Ectodermal cell (in vitro differentiated cells): ENCODE measurements at regions not wholly inside any gene's neighbourhood (a gene's known extent, or its start where the extent isn't known, plus 50 kb on each side); places are given as distances from the start of the nearest gene placed in this dataset.
"Not testable (repeated sequence)": the region's sequence is repeated elsewhere in the genome, so short reads cannot be mapped to it uniquely, and the experiment has no call there.

Experiments used
- H3K27ac ChIP-seq: 2 replicates; pipeline ENCODE4 v1.7.0; 2013; ENCODE audit warnings: mild to moderate bottlenecking, low read depth, low read length; ENCODE audit not compliant: insufficient read depth, poor library complexity, severe bottlenecking
- H3K27me3 ChIP-seq: 2 replicates; pipeline ENCODE4 v1.7.0; 2013; ENCODE audit warnings: mild to moderate bottlenecking, low read length; ENCODE audit not compliant: insufficient read depth, control insufficient read depth, poor library complexity, severe bottlenecking
- H3K36me3 ChIP-seq: one replicate; pipeline ENCODE4 v1.7.0; 2013; ENCODE audit warnings: low read length; ENCODE audit not compliant: control insufficient read depth, insufficient read depth
- H3K4me1 ChIP-seq: one replicate; pipeline ENCODE4 v1.7.0; 2013; ENCODE audit warnings: low read length; ENCODE audit not compliant: control insufficient read depth, insufficient read depth
- H3K4me3 ChIP-seq: 2 replicates; pipeline ENCODE4 v1.7.0; 2013; ENCODE audit warnings: low read depth, low read length, control low read depth; ENCODE audit not compliant: insufficient read depth
- H3K9me3 ChIP-seq: 2 replicates; pipeline ENCODE4 v1.7.0; 2013; ENCODE audit warnings: mild to moderate bottlenecking, low read length, moderate library complexity; ENCODE audit not compliant: control insufficient read depth
- WGBS, 2 experiments: methylation state at CpG; one replicate each; pipeline ENCODE4 v1.1.7; 2013; ENCODE audit warnings: missing lambda C conversion rate in 2 of 2; 5-methylcytosine and 5-hydroxymethylcytosine counted together

GRCh38 chr20:29427201-29428060, 1830.0 kb upstream of the DEFB115 start:
- 89% methylated on average over 38 of the region's 38 CpGs for WGBS, 2 experiments
- H3K27me3 ChIP-seq = no peaks in the 10 kb centered on the region

GRCh38 chr20:29430531-29430930, 1826.9 kb upstream of the DEFB115 start:
- Histone ChIP-seq H3K27ac (no peak overlapping the region), H3K9me3 (peaks cover 2% of the 10 kb centered on the region), H3K4me1 (no peaks in the 10 kb centered on the region), H3K36me3 (no peaks in the 10 kb centered on the region), H3K27me3 (no peaks in the 10 kb centered on the region), H3K4me3 (no peak overlapping the region)
- WGBS, 2 experiments = 89 to 90% methylated on average over 43 of the region's 43 CpGs

More at GRCh38 chr20:29427201-29428060, 1830.0 kb upstream of the DEFB115 start:
- Histone ChIP-seq H3K4me1 (no peaks in the 10 kb centered on the region), H3K27ac (no peak overlapping the region), H3K36me3 (no peaks in the 10 kb centered on the region), H3K4me3 (no peak overlapping the region), H3K9me3 (peaks cover 5% of the 10 kb centered on the region)

- H3K4me1 ChIP-seq, H3K9me3 ChIP-seq, H3K27ac ChIP-seq, H3K4me3 ChIP-seq, H3K36me3 ChIP-seq, H3K27me3 ChIP-seq: not testable (repeated sequence)
- WGBS, 2 experiments = 73 to 75% methylated on average over 3 of the region's 3 CpGs
Measured at GRCh38 chr20:29440721-29441120, 1816.7 kb upstream of the DEFB115 start.

GRCh38 chr20:29443206-29443781, 1814.2 kb upstream of the DEFB115 start:
- H3K4me1 ChIP-seq, H3K27me3 ChIP-seq, H3K36me3 ChIP-seq, H3K4me3 ChIP-seq, H3K27ac ChIP-seq, H3K9me3 ChIP-seq: not testable (repeated sequence)
- WGBS, 2 experiments = 57 to 60% methylated on average over 7 of the region's 7 CpGs

- Histone ChIP-seq H3K9me3 (peaks cover 6% of the 10 kb centered on the region), H3K36me3 (no peaks in the 10 kb centered on the region), H3K27ac (no peak overlapping the region), H3K27me3 (no peaks in the 10 kb centered on the region), H3K4me1 (no peaks in the 10 kb centered on the region), H3K4me3 (no peak overlapping the region)
- WGBS, 2 experiments = 72 to 73% methylated on average over 3 of the region's 3 CpGs
Measured at GRCh38 chr20:29443819-29444218, 1813.6 kb upstream of the DEFB115 start.

- 88 to 89% methylated on average over 28 of the region's 28 CpGs for WGBS, 2 experiments
- H3K4me3 ChIP-seq, H3K36me3 ChIP-seq: not testable (repeated sequence)
Measured at GRCh38 chr20:29445050-29445907, 1812.2 kb upstream of the DEFB115 start.

GRCh38 chr20:29447517-29448484, 1809.7 kb upstream of the DEFB115 start:
- H3K27ac ChIP-seq, H3K4me1 ChIP-seq, H3K36me3 ChIP-seq, H3K9me3 ChIP-seq, H3K27me3 ChIP-seq, H3K4me3 ChIP-seq: not testable (repeated sequence)
- WGBS, 2 experiments = 89 to 90% methylated on average over 51 of the region's 52 CpGs

More at GRCh38 chr20:29445050-29445907, 1812.2 kb upstream of the DEFB115 start:
- not testable (repeated sequence) for H3K9me3 ChIP-seq, H3K4me1 ChIP-seq, H3K27ac ChIP-seq, H3K27me3 ChIP-seq

GRCh38 chr20:29448806-29449470, 1808.5 kb upstream of the DEFB115 start:
- H3K27ac ChIP-seq = no peak overlapping the region
- WGBS, 2 experiments = 86 to 88% methylated on average over 23 of the region's 23 CpGs
- no peaks in the 10 kb centered on the region for H3K27me3 ChIP-seq
- no peaks in the 10 kb centered on the region for H3K36me3 ChIP-seq
- no peaks in the 10 kb centered on the region for H3K4me1 ChIP-seq
- peaks cover 1% of the 10 kb centered on the region for H3K9me3 ChIP-seq
- no peak overlapping the region for H3K4me3 ChIP-seq

- Histone ChIP-seq H3K27me3 (no peaks in the 10 kb centered on the region), H3K27ac (no peak overlapping the region), H3K4me1 (no peaks in the 10 kb centered on the region), H3K4me3 (no peak overlapping the region), H3K9me3 (peaks cover 19% of the 10 kb centered on the region), H3K36me3 (no peaks in the 10 kb centered on the region)
- 58 to 73% methylated on average over 7 of the region's 8 CpGs for WGBS, 2 experiments
Measured at GRCh38 chr20:29452186-29452585, 1805.3 kb upstream of the DEFB115 start.
